Adrenal gland (tissue), 5 donors: ENCODE measurements at regions not wholly inside any gene's neighbourhood (a gene's known extent, or its start where the extent isn't known, plus 50 kb on each side); places are given as distances from the start of the nearest gene placed in this dataset.

Experiments used
- CTCF ChIP-seq, 6 experiments: fragments of 450-650 bp in 4 of 6; fragments of 200-600 bp in 2 of 6; sonication (generic) in 1 of 6; IDR thresholded peaks; 1 replicate in 5 of 6; 2 replicates in 1 of 6; pipeline versions ENCODE4 v1.5.1 to v1.8.0; 2016 to 2021; ENCODE audit warnings: antibody characterized with exemption in 6 of 6, mild to moderate bottlenecking in 2 of 6, moderate library complexity in 1 of 6
- POLR2A ChIP-seq, 2 donors: fragments of 450-650 bp; IDR thresholded peaks; one replicate each; pipeline ENCODE4 v1.6.1; 2017; ENCODE audit warnings: antibody characterized with exemption in 2 of 2, mild to moderate bottlenecking in 2 of 2, moderate library complexity in 1 of 2
- donor health status: DM: no; HTN: no; CAD: no.

GRCh38 chr9:1207686-1208085 is 157.5 kb downstream of the DMRT2 start:
- TF ChIP-seq CTCF (IDR thresholded peaks at IDR 0.05) = no peak
- TF ChIP-seq POLR2A (IDR thresholded peaks at IDR 0.05) = no peak
